AG08396 (cell line): ENCODE measurements at regions not wholly inside any gene's neighbourhood (a gene's known extent, or its start where the extent isn't known, plus 50 kb on each side); places are given as distances from the start of the nearest gene placed in this dataset.
"Not testable (repeated sequence)": the region's sequence is repeated elsewhere in the genome, so short reads cannot be mapped to it uniquely, and the experiment has no call there.

Experiments used
- DNase-seq: peaks from one replicate; pipeline ENCODE4 v3.0.0; 2012; ENCODE audit warnings: low spot score, mixed read lengths

DNA sequence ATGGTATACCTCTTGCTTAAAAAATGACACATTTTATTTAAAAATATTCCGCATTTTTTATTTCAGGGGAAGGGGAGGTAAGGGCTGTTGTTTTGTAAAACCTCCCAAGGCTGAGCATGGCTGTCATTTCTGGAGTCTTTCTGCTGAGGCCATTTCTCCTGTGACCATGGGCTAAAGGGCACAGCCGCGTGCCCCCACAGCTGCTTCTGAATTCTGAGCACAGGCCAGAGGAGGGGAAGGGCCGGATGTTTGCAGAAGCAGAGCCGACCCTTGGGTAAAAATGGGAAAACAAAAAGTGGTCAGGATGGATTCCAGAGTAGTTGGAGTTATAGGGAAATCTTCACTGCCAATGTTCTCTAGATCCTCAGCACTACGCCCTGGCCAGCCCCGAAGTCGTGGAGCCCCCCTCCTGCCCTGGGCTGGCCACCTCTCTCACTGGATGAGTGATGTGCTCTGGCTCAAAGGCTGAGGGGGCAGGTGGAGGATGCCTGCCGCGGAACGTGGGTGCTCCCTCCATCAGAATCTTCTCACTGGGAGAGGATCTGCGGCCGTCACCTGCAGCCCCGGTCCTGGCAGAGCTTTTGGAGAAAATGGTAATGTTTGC is 131.3 kb upstream of the ZEB1 start:
- no peak for DNase-seq

DNA sequence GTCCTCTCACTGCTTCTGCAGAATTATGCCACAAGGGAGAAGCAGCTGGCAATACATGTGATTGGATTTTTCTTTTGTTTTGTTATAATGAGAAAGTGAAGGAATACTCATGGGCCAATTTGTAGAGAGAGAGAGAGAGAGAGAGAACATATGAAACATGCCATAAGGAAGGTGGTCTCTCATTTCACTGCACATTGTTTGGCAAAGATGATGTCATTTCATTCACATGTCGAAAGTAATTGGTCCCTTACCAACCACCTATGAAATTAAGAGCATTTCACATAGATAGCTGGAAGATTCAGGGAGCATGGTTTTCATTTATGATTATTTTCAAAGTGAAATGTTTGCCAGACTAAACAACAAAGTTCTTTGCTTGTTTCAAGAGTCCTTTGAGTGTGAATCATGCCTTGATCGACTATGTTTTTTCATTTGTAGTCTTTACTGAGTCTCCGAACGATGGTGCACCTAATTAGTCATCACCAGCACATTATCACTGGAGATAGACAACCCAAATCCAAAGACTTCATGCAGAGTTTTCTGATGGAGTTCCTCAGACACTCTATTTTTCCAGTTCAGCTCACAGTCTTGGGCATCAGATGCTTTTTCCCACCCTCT is 130.1 kb upstream of the ZEB1 start:
- peak; percentile 34 for DNase-seq

DNA sequence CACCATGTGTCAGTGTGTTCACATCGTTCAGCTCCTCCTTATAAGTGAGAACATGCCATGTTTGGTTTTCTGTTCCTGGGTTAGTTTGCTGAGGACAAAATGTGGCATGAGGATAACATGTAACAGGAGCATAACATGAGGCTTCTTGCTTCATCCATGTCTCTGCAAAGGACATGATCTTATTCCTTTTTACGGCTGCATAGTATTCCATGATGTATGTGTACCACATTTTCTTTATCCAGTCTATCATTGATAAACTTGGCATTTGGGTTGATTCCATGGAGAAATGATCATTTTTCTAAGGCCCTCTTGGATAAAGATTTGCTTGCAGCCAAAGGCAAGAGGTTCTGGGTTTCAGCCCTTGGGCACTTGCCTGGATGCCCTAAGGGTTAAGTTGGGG is 128.5 kb upstream of the ZEB1 start:
- DNase-seq, result no peak

DNA sequence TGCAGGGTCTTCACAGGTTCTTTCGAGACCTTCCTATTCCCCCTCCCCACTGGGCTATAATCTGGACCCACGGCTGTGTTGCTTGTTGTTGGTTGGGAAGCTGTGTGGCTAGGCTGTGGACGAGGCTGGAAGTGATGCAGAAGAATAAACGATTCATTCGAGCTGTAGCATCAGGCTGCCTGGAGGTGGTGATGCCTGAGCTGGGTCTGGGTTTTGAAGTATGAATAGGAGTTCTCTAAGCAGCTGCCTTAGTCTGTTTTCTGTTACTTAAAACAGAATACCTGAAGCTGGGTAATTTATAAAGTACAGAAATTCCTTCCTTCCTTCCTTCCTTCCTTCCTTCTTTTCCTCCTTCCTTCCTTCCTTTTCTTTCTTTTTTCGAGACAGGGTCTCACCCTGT is 126.5 kb upstream of the ZEB1 start:
- DNase-seq, result no peak

DNA sequence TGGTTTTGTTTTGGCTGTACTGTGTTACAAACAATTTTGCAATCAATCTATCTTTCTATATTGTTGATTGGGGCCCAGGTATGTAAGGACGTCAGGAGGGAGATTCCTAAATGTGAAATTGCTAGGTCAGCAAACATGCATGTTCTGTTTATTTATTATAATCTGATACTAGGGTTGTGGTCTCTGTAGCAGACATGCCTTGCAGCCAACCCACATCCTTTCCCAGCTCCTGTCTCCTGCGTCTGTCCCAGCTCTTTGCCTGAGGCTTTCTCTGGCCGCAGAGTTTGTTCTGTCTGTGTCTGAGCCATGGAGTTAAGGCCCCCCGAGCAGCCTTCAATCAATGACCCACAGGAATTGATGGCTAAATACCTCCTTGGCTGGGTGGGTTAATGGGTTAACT is 124.0 kb upstream of the ZEB1 start:
- no peak for DNase-seq

DNA sequence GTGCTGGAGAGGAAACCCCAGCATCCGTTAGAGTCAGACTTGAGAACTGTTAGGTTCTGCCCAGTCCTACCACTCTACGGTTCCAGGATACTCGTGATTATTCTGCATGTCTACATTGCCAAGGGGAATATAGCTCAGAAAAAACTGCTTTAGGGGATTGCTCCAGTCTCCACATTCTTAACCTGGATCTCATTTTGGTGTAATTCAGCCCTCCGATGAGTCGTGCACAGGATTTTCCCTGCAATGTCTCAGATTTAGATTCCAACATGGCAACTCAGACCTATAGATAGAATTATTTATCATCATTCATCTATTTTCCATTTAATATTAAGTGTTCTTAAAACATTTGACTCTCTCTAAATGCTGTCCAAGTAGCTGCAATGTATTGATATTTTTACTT is 121.1 kb upstream of the ZEB1 start:
- no peak for DNase-seq

DNA sequence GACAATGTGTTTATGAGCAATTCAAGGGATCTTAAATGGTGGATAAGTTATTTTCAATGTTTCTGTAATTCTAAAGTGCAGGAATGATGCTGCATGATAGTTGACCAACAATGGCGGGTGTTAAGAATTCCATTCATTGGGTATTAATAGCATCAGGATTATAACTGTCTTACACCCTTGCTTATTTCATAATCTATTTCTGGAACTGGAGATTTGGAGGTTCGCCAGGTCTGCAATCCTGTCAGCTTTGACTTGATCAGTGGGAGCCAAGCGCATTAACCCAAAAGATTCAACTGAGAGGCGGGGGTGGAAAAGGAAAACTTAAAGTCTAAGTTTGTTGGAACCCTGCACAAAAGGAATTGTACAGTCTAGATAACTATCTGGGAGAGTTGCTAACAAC is 114.9 kb upstream of the ZEB1 start:
- DNase-seq, result no peak

DNA sequence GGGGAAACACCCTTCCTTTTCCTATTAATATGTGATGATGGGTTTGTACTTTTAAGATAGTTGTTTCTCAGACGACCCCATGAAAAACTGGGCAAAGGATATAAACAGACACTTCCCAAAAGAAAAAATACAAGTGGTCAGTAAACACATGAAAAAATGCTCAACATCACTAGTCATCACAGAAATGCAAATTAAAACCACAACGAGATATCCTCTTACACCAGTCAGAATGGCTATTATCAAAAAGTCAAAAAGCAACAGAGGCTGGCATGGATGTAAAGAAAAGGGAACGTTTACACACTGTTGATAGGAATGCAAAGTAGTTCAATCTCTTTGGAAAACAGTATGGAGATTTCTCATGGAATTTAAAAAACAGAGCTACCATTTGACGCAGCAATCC is 111.4 kb upstream of the ZEB1 start:
- DNase-seq, result no peak

DNA sequence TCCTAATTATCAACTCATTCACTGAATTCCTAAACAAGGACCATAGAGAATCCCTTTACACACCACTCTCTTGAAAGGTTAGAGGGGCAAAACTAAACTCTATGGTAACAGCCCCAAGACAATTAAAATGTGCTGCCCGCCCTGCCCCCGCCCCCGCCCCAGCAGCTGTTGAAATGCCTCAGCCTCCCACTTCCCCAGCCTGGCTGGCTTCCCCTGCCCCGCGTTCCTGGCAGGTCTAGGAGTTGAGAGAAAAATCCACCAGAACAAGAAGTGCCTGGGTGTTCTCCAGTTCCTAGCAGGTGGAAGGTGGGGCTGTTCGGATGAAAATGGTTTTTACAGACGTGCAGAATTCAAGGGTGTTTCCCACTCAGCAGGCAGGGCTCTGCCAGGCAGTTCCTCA is 109.5 kb upstream of the ZEB1 start:
- DNase-seq, result no peak

DNA sequence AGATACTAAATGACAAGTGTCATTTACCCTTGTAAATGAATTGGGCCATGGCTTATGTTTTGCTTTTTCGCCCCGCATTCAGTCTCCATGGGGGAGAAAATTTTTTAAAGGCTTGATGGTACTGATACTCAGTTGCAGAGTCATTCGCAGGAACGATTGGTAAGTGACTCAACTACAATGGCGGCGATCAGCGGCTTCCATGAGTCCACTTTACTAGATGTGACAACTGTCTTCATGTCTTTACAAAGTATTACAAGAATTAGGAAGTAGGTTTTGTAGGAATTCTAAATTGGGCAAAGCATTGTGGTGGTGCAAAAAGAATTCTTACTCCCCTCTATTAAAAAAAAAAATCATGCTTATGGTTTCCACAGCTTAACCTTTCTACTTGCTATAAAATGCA is 108.8 kb upstream of the ZEB1 start:
- DNase-seq, result no peak

DNA sequence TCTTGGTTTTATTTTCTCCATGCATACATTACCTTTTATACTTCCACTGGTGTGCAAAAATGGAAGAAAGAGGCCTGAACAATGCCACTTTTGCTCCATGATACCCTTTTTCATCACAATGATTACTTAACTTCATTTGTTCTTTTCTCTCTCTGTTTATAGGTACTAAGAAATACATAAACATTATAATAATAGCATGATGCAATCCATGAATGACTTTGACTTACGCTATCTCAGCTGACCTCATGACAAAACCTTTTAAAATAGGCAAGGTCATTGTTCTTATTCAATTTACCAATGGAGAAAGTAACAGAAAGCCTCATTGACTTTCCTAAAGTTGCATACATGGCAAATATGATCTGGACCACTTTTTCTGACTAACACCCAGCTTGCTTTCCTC is 105.1 kb upstream of the ZEB1 start:
- no peak for DNase-seq

DNA sequence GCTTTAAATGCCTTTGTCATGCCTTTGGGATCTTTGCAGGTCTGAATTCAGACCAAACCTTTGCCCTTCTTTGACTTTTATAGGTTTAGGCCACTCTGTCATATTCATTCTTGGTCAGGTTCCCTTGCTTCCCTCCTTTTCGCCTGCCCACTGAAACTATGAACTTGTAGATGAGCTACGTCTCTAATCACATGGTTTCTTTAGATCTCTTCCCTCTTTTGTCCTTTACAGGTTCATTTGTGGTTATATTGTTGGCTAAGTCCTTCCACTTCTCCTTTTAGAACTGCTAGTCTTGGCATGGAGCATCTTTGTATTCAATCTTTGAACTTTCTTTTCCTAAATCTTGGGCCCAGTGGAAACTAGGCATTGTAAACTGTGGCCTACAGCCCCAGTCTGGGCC is 104.0 kb upstream of the ZEB1 start:
- no peak for DNase-seq

DNA sequence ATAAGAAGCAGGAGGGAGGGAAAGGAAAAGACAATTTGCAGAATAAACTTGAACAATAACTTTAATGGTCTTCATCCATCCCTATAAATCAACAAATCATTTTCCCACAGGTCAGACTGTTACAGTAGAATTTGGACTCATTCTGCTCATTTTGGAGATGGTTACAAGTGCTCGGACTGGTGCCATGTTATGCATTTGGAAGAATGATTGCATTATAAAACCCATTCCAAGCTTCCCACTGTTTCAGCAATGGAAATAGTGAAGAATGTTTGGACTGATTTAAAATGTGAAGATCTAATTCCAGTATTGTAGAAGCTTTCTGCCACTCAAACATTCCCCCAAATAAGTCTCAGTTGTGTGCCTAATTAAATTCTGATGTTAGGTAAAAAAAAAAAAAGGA is 99.7 kb upstream of the ZEB1 start:
- DNase-seq, result no peak

DNA sequence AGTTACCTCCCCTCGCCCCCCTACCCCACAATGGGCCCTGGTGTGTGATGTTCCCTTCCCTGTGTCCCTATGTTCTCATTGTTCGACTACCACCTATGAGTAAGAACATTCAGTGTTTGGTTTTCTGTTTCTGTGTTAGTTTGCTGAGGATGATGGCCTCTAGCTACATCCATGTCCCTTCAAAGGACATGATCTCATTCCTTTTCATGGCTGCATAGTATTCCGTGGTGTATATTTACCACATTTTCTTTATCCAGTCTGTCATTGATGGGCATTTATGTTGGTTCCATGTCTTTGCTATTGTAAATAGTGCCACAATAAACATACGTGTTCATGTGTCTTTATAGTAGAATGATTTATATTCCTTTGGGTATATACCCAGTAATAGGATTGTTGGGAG is 90.2 kb upstream of the ZEB1 start:
- not testable (repeated sequence) for DNase-seq

DNA sequence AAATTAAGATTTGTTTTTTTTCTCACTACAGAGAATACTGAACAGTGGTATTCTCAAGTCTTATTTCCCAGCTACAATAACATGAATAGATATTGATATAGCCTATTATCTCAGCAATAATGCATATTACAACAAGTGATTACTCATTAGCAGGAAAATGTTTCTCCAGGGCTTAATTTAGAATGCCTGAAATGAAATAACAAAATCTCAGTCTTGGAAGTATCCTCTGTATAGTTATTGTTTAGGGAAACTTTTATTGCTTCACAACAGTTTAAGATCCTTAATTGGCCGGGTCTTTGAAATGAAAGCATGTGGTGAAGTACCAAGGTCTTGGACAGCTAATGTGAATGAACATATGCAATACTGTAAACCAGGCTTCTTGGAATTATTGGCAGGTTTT is 79.1 kb upstream of the ZEB1 start:
- DNase-seq, result no peak

DNA sequence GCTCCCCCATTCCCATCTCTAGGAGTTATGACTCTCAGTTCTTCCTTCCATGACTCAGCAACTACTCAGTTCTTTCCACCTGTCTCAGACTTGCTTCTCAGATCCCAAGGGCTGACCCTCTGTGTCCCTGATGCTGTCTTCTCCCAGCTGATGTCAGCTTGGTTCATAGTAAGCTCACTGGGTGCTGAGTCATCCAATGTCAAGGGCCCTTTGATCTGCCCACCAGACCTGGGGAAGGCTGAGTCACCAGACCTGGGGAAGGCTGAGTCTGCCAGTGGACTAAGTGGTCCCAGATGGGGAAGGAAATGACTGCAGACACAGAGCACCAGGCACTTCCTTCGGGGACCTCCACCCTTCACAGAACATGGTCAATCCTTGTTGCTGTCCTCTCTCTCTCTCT is 76.1 kb upstream of the ZEB1 start:
- DNase-seq, result peak; percentile 65

DNA sequence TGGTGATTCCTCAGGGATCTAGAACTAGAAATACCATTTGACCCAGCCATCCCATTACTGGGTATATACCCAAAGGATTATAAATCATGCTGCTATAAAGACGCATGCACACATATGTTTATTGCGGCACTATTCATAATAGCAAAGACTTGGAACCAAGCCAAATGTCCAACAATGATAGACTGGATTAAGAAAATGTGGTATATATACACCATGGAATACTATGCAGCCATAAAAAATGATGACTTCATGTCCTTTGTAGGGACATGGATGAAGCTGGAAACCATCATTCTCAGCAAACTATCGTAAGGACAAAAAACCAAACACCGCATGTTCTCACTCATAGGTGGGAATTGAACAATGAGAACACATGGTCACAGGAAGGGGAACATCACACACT is 67.9 kb upstream of the ZEB1 start:
- not testable (repeated sequence) for DNase-seq

DNA sequence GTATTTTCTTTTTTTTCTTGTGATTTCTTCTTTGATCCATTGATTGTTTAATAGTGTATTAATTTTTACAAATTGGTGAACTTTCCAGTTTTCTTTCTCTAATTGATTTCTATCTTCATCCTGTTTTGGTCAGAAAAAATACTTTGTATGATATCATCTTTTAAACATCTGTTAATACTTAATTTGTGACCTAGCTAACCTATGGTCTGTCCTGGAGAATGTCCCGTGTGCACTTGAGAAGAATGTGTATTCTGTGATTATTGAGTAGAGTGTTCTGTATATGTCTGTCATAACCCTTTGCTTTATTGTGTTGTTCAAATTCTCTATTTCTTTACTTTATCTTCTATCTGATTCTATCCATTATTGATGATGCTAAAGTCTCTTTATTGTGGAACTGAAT is 65.8 kb upstream of the ZEB1 start:
- DNase-seq, result no peak

DNA sequence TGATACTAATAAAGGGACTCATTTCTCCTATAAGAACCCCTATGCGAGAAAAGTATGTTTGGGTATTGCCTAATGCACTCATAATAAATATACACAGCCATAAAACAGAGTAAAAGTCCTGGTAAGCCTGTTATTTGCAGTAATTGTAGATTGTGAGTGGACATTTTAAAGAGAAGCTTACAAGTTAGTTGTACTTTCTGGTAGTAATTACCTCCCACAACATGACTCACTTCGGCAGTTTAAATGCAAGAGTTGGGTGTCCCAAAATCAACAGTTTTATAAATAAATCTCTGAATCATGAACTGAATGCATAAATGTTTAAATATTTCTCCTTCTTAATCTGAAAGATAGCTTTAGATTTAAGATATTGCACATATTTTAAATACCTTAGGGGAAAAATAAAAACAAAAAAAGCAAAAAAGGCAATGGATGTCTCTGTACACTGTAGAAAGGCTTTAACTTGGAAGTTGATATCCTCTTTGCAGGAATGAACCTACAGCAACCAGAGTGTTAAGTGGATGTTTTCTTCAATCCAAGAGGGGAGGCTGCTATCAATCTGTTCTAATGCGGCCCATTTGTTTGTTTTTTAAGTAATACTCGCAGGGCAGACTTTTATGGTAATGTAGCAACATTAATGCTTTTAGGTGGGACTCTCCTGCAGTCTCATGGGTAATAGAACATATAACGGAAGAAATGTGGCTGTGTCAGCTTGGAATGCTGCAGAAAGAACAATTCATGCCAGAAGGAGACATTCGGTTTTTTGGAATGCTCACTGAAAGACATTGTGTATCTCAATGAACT is 57.3 kb upstream of the ZEB1 start:
- DNase-seq, result peak; percentile 44

DNA sequence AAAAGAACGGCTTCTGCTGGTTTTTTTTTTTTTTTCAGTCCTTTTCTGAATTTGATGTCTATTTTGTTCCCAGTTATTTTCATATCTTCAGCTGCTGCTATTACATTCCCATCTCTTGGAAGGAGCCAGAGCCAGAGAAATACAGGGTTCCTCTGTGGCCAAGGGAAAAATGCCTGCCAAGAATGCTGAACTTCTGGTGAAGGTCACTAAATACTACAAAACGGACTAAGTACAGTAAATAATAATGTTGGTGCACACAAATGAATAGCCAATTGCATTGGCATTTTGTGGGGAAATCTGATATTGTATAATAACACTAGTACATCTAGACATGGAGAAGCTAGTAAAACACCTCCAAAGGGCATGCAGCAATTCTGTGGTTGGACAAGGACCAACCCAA is 56.3 kb upstream of the ZEB1 start:
- peak; percentile 32 for DNase-seq

DNA sequence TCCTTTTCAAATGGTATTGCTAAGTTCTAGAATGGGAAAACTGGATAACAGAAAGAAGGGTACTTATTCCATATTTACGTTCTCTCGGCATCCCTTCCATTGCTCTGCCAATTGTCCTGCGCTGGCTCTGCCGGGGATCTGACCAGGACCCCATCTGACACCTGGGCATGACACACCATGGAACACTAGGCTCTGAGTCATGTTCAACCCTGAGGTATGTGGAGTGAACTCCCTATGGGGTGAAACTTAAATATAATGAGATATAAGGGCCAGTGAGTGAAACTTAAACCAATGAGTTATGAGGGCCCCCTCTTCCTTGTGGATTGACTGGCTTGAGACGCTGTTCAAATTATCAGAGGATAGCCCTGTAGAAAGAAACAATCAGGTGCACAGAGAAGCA is 55.1 kb upstream of the ZEB1 start:
- no peak for DNase-seq

DNA sequence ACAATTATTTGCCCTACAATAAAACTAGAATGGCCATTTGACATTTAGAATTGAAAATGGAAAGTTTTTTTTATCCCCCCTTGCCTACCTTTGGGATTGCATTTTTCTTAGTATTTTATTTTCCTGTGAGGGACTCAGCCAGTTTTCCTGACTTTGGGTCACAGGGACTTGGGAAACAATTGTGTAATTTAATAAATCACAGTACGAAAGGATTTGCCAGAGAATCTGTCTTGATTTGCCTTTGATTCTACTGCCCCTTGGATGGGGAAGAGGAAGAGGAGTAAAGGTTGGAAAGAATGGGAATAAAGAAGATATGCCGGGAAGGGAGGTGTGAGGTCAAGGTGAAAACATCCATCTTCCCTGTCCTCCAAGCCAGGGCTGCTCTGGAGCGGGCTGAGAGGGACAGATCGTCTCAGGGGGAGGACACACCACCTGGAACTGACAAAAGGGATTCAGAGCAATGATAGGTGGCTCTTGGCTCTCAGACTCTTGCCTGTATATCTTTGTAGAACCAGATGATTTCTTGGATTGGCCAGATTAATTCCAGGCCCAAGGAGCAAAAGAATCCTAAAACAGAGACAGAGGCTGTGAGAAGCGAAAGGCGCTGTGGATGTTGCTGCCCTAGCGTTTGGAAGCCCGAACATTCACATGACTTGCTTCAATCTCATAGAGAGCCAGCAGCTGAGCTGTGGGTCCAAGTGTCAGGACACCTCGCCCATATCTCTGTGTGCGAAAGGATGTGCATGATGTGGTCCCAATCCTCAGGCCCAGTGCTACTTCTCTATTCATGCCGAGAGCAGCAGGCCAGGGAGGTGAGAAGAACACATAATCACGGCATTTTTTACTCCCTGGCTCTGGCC is 50.3 kb upstream of the ZEB1 start:
- DNase-seq, result no peak
